ENCODE measurements at regions not wholly inside any gene's neighbourhood (a gene's known extent, or its start where the extent isn't known, plus 50 kb on each side); places are given as distances from the start of the nearest gene placed in this dataset.
A peak's percentile ranks its signal among the peaks of the same experiment; 100 is the strongest.
"Not testable (repeated sequence)": the region's sequence is repeated elsewhere in the genome, so short reads cannot be mapped to it uniquely, and the experiment has no call there.

GRCh38 chr7:12002428-12002827 lies 170.4 kb upstream of the THSD7A start:
- DNase-seq (ENCODE audit: extremely low read depth, low read depth) = no peak

GRCh38 chr7:12004581-12004980 lies 172.6 kb upstream of the THSD7A start:
- DNase-seq (ENCODE audit: extremely low read depth, low read depth) = no peak

GRCh38 chr7:12007576-12007975 lies 175.6 kb upstream of the THSD7A start:
- no peak for DNase-seq (ENCODE audit: extremely low read depth, low read depth)

- DNase-seq (ENCODE audit: extremely low read depth, low read depth) = no peak
Observed at GRCh38 chr7:12013983-12014382, 182.0 kb upstream of the THSD7A start.

- no peak for DNase-seq (ENCODE audit: extremely low read depth, low read depth)
Observed at GRCh38 chr7:12016439-12016838, 184.4 kb upstream of the THSD7A start.

- DNase-seq (ENCODE audit: extremely low read depth, low read depth) = no peak
Observed at GRCh38 chr7:12017046-12017445, 185.0 kb upstream of the THSD7A start.

- not testable (repeated sequence) for DNase-seq (ENCODE audit: extremely low read depth, low read depth)
Observed at GRCh38 chr7:12022011-12022410, 189.1 kb upstream of the TMEM106B start.

- DNase-seq (ENCODE audit: extremely low read depth, low read depth) = no peak
Observed at GRCh38 chr7:12025246-12025645, 185.8 kb upstream of the TMEM106B start.

GRCh38 chr7:12028508-12028907 lies 182.6 kb upstream of the TMEM106B start:
- DNase-seq (ENCODE audit: extremely low read depth, low read depth) = no peak

- DNase-seq (ENCODE audit: extremely low read depth, low read depth) = no peak
Observed at GRCh38 chr7:12030116-12030515, 181.0 kb upstream of the TMEM106B start.

- DNase-seq (ENCODE audit: extremely low read depth, low read depth) = no peak
Observed at GRCh38 chr7:12031186-12031585, 179.9 kb upstream of the TMEM106B start.

GRCh38 chr7:12031638-12032037 lies 179.5 kb upstream of the TMEM106B start:
- peak; percentile 5 for DNase-seq (ENCODE audit: extremely low read depth, low read depth)

GRCh38 chr7:12032146-12032545 lies 178.9 kb upstream of the TMEM106B start:
- DNase-seq (ENCODE audit: extremely low read depth, low read depth) = no peak

GRCh38 chr7:12043457-12043856 lies 167.6 kb upstream of the TMEM106B start:
- not testable (repeated sequence) for DNase-seq (ENCODE audit: extremely low read depth, low read depth)

GRCh38 chr7:12052211-12052610 lies 158.9 kb upstream of the TMEM106B start:
- DNase-seq (ENCODE audit: extremely low read depth, low read depth) = no peak

GRCh38 chr7:12053561-12053960 lies 157.5 kb upstream of the TMEM106B start:
- DNase-seq (ENCODE audit: extremely low read depth, low read depth) = no peak

- DNase-seq (ENCODE audit: extremely low read depth, low read depth) = no peak
Observed at GRCh38 chr7:12054830-12055229, 156.3 kb upstream of the TMEM106B start.

GRCh38 chr7:12056381-12056780 lies 154.7 kb upstream of the TMEM106B start:
- DNase-seq (ENCODE audit: extremely low read depth, low read depth) = no peak

GRCh38 chr7:12056977-12057376 lies 154.1 kb upstream of the TMEM106B start:
- no peak for DNase-seq (ENCODE audit: extremely low read depth, low read depth)

GRCh38 chr7:12062062-12062461 lies 149.0 kb upstream of the TMEM106B start:
- no peak for DNase-seq (ENCODE audit: extremely low read depth, low read depth)

- no peak for DNase-seq (ENCODE audit: extremely low read depth, low read depth)
Observed at GRCh38 chr7:12064586-12065127, 146.4 kb upstream of the TMEM106B start.

GRCh38 chr7:12066004-12066403 lies 145.1 kb upstream of the TMEM106B start:
- DNase-seq (ENCODE audit: extremely low read depth, low read depth) = no peak

- DNase-seq (ENCODE audit: extremely low read depth, low read depth) = no peak
Observed at GRCh38 chr7:12066521-12066920, 144.6 kb upstream of the TMEM106B start.

Measured in NCI-H460 (cell line).